GM21360 (cell line): ENCODE measurements at regions not wholly inside any gene's neighbourhood (a gene's known extent, or its start where the extent isn't known, plus 50 kb on each side); places are given as distances from the start of the nearest gene placed in this dataset.

Experiments used
- ATAC-seq: cut with Tn5 transposase; IDR thresholded peaks from one replicate; pipeline ENCODE4 v1.9.1; 2021; ENCODE audit warnings: mild to moderate bottlenecking, moderate library complexity; ENCODE audit not compliant: unreplicated experiment

- ATAC-seq = no peak
Measured at GRCh38 chr1:56357927-56358690, 221.3 kb downstream of the PLPP3 start.

DNA sequence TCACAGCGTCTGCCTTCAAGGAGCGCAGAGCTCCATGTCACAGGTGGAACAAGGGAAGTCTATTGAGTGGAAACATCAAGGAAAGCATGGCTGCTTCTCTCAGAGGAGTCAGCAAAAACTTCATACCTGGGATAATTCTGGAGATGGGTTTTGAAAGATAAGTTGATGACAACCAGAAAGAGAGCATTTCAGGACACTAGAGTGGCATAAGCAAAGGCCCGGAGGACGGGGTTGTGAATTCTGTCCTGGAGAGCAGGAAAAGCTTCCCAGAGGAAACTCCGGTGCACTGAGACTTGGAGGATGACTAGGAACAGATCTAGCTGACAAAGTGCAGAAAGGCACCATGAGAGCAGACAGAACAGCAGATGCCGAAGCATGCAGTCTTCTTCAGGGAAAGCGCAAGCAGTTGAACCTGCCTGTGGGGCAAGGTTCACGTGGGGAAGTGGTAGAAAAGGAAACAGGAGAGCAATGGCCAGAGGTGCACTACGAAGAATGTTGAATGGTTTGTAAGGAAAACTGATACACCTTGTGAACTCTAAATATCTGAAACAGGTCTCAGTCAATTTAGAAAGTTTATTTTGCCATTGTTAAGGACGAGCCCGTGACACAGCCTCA is 222.9 kb downstream of the PLPP3 start:
- no peak for ATAC-seq

- no peak for ATAC-seq
Measured at GRCh38 chr1:56355918-56356317, 223.4 kb downstream of the PLPP3 start.

DNA sequence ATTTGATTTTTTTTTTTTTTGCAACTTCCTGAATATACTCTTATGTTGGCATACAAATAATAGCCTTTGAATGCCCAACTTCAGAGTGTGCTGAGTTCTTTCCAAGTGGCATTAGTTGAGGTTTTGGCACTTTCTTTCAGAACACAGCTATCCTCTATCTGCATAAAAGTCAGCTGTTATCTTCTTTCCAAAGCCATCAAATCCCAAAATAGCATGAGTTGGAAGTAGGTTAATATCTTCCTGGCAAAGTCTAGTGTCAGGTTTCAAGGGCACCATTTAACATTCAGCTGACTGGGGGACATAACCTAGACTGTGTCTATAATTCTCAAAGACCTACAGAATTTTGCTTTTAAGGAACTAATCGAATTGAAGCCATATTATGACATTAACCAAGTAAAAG is 223.9 kb downstream of the PLPP3 start:
- ATAC-seq = no peak

- no peak for ATAC-seq
Measured at GRCh38 chr1:56345831-56346230, 233.5 kb downstream of the PLPP3 start.

DNA sequence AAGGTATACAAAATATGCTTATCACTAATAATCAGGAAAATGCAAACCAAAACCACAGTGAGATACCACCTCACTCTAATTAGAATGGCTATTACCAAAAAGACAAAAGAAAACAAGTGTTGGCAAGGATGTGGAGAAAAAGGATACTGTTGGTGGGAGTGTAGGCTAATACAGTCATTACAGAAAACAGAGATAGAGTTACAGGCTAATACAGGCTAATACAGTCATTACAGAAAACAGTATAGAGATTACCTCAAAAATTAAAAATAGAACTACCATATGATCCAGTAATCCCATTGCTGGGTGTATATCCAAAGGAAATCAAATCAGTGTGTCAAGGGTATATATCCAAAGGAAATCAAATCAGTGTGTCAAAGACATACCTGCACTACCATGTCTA is 238.4 kb downstream of the PLPP3 start:
- no peak for ATAC-seq

- no peak for ATAC-seq
Measured at GRCh38 chr1:56339786-56340465, 239.4 kb downstream of the PLPP3 start.

GRCh38 chr1:56339093-56339492 is 240.3 kb downstream of the PLPP3 start:
- ATAC-seq = no peak

- ATAC-seq = no peak
Measured at GRCh38 chr1:56336982-56337381, 242.4 kb downstream of the PLPP3 start.

DNA sequence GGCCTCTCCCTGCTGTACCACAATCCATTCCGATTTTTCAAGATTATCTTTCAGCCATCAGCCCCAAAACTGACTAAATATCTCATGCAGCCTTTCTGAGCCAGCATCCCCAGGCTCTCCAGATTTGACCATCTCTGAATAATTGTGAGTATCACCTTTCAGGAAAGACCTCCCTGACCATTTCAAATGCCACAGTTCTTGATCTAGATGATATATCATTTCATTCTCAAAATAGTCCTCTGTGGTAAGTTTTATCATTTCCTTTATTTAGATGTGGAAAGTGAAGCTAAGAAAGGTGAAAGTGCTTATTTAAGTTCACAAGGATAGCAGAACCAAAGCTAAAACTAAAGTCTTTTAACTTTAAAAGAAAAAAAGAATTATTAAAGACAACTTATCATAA is 244.0 kb downstream of the PLPP3 start:
- ATAC-seq = no peak

GRCh38 chr1:56334047-56334446 is 245.3 kb downstream of the PLPP3 start:
- no peak for ATAC-seq

- no peak for ATAC-seq
Measured at GRCh38 chr1:56333461-56333860, 245.9 kb downstream of the PLPP3 start.

GRCh38 chr1:56331892-56332567 is 247.3 kb downstream of the PLPP3 start:
- ATAC-seq = no peak

GRCh38 chr1:56331207-56331891 is 248.0 kb downstream of the PLPP3 start:
- ATAC-seq = no peak

- ATAC-seq = peak; percentile 89
Measured at GRCh38 chr1:56330391-56331026, 248.9 kb downstream of the PLPP3 start.

- no peak for ATAC-seq
Measured at GRCh38 chr1:56329970-56330369, 249.4 kb downstream of the PLPP3 start.

GRCh38 chr1:56327195-56327594 is 252.2 kb downstream of the PLPP3 start:
- no peak for ATAC-seq

- no peak for ATAC-seq
Measured at GRCh38 chr1:56326056-56326455, 253.3 kb downstream of the PLPP3 start.

GRCh38 chr1:56324504-56324903 is 254.9 kb downstream of the PLPP3 start:
- no peak for ATAC-seq

GRCh38 chr1:56322211-56322610 is 257.2 kb downstream of the PLPP3 start:
- ATAC-seq = no peak

DNA sequence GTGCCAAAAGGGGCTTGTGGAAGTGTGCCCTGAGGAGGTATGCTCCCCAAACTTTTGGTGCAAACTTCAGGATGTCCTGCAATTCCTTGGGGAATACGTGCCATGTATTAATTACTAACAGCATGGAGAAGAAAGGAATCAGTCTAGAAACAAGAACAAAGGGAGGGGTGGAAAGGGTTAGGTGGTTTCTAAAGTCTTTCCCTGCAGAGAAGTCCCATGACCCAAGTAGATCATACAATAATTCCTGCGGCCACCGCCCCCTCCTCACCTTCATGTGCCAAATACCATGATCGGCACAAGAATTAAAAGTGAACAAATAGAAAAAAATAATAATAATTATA is 258.2 kb downstream of the PLPP3 start:
- no peak for ATAC-seq
